Erythroblast (primary cell): ENCODE measurements at regions not wholly inside any gene's neighbourhood (a gene's known extent, or its start where the extent isn't known, plus 50 kb on each side); places are given as distances from the start of the nearest gene placed in this dataset.

Source experiments
- GATA1 ChIP-seq: IDR thresholded peaks from 2 replicates; pipeline ENCODE4 v1.6.1; 2011; ENCODE audit warnings: low read depth, mild to moderate bottlenecking, control low read depth, low read length, moderate library complexity
- POLR2A ChIP-seq: IDR thresholded peaks from 2 replicates; pipeline ENCODE4 v1.6.1; 2011; ENCODE audit warnings: mild to moderate bottlenecking, low read length

DNA sequence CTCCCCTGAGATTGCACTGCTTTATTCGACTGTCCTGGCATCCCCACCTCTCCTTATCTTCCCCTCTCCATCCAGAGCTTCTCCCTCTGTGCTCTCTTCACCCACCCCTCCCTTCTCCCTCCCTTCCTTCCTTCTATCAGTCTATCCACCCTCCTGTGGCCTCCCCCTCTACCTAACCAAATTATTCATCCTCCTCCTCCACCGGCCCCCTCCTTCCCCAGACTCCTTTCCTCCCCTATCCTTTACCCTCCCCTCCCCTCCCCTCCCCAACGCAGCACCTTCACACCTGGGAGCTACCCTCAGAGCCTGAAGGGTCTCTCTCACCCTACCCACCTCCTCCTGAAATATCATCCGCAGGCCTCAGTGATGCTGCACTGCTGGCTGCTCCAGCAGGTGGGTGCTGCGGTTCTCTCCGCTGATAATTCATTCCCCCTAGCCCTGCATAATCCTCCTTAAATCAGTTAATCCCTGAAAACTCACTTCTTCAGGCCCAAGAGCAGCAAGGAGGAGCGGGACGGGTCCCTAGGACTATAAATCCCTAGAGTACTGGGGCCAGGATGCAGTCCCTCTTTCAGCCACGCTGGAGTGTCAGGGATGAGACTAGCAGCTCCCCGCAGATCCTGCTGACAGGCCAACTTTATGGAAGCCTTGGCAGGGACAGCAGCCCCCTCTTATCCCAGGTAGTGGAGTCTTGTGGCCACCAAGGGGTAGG, 97.8 kb downstream of the PCDH1 start:
- TF ChIP-seq POLR2A, result no peak
- no peak for TF ChIP-seq GATA1
